GM19467 (cell line): ENCODE measurements at regions not wholly inside any gene's neighbourhood (a gene's known extent, or its start where the extent isn't known, plus 50 kb on each side); places are given as distances from the start of the nearest gene placed in this dataset.

ENCODE experiments used
- ATAC-seq: cut with Tn5 transposase; IDR thresholded peaks from one replicate; pipeline ENCODE4 v1.9.1; 2021; ENCODE audit warnings: mild to moderate bottlenecking, moderate library complexity; ENCODE audit not compliant: unreplicated experiment

DNA sequence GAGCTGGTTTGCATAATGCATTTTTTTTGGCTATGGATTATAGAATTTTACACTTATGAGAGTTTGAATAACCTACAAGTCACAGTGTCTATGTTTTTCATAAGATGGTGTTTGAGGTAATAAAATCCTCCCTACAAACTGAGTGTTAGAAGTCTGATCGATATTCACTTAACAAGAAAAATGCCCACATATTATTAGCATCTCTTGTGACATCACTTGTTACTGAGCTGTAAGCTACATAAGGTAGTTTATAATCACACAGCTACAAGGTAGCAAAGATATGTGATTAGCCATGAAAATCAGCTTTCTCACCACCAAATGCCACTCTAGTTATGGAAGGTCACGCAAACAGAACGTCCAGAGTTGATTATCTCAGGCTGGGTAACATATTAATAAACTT is 669.6 kb downstream of the PCDH18 start:
- no peak for ATAC-seq

- no peak for ATAC-seq
These were observed 671.2 kb downstream of the PCDH18 start for GRCh38 chr4:136861091-136861490.

- ATAC-seq: no peak
These were observed 673.4 kb downstream of the PCDH18 start for GRCh38 chr4:136858903-136859302.

GRCh38 chr4:136855886-136856285 is 676.4 kb downstream of the PCDH18 start:
- ATAC-seq: no peak

- ATAC-seq: no peak
These were observed 681.8 kb downstream of the PCDH18 start for GRCh38 chr4:136850446-136850845.

GRCh38 chr4:136847881-136848621 is 684.2 kb downstream of the PCDH18 start:
- no peak for ATAC-seq

GRCh38 chr4:136841526-136841925 is 690.8 kb downstream of the PCDH18 start:
- ATAC-seq: no peak

DNA sequence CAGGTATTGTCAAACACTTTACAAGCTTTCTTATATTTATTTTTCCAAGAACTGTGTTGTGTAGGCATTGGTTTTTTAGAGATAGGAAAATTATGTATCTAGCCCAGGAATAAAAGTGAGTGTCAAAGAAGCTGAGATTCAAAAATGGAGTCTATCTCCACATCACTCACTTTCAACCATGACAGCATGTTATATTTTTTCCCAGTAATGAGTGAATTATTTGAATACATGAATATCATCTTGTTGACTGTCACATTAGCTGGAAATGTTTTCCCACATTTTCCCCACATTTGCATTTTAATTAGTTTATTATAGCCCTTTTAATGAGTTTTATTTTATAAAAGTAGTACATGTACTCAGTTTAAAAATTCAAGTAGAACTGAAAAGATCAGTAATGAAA is 693.7 kb downstream of the PCDH18 start:
- no peak for ATAC-seq

GRCh38 chr4:136831553-136831952 is 700.7 kb downstream of the PCDH18 start:
- no peak for ATAC-seq

DNA sequence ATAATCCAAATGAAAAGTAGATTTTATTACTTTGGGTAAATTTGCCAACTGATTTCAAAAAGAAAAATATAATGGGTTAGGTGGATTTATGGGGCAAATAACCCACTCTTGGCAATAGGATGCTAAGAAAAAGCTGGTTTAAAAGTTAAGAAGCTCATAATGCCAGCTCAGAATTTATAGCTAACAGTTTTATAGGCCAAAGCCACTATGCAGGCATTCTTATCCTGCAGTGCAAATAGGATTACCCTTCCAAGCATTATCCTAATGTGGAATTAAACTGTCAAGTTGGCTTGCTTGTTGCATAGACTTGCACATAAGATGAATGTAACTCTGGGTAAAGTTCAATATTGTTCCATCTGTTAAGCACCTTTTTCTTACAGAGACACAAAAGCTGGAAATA is 703.0 kb downstream of the PCDH18 start:
- no peak for ATAC-seq

GRCh38 chr4:136823020-136823419 is 709.3 kb downstream of the PCDH18 start:
- no peak for ATAC-seq

- ATAC-seq: no peak
These were observed 713.4 kb downstream of the PCDH18 start for GRCh38 chr4:136818811-136819330.

DNA sequence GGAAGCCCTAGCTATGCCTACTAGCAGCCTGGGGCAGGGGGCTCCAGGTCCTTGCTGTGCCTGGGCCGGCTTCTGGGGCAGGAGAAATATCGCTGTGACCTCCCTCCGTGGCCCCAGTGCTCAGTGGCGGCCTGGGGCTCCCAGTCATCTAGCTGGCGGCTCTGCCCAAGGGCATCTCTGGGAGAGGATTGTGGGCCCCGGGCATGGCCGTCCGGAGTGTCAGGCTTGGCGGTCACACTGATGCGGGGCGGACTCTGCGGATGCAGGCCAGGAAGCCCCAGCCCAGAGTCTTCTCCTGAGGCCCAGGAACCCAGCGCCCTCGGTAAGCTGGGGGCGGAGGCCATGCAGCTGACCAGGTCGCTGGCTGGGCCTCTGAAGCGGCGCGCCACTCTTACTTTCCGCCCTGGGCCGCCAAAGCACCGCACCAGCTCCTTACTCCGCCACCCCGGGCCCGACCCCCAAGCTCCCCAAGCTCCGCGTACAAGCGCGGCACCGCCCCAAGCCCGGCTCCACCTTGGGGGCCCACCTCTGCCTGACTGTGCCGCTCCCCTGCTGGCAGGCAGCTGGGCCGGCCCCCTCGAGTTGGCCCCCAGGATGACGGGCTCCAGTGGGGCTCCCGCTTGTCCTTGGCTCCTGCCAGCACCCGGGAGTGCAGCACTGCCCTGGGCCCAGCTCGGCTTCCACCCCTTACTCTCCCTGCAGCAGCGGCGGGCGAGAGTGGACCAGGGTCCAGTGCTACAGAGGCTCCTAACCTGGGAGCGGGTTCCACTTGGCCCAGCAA is 720.0 kb downstream of the PCDH18 start:
- ATAC-seq: no peak

- no peak for ATAC-seq
These were observed 720.7 kb downstream of the PCDH18 start for GRCh38 chr4:136811496-136812077.

GRCh38 chr4:136810626-136811025 is 721.7 kb downstream of the PCDH18 start:
- ATAC-seq: no peak

DNA sequence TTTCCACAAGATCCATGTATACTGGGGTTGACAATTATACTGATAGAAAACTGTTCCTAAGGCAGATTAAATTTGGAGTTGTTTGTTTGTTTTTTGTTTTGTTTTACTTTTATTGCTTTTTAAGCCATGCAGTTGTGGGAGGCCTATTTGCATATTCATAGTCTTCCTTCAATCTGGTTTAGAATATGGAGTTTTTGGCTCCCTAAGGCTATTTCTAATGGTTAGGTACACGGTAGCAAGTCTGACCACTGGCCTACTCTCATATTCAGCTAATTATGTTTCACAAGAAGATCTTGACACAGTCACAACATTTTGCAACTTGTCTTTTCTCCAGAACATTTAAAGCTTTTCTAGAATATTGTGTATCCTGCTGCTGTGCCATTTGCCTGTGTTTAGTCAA is 725.5 kb downstream of the PCDH18 start:
- no peak for ATAC-seq

GRCh38 chr4:136805617-136806016 is 726.7 kb downstream of the PCDH18 start:
- ATAC-seq: no peak

DNA sequence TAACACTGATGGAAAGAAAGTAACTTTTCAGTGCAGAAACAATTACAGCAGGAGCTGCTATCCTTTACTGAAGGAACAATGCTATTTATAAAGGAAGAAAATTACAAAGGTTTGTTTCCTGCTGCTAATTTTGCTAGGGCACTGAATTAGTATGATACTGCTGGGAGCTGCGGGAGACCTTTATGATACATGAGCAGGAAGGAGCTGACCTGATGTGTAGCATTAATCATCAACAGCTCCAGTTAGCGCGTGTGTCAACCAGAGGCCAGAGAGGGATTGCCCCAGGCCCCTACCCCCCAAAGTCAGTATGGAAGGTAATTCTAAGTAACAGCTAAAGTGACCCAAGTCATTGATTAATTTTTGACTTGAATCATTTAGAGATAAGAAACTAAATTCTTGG is 728.9 kb downstream of the PCDH18 start:
- ATAC-seq: no peak

GRCh38 chr4:136800248-136800647 is 732.0 kb downstream of the PCDH18 start:
- no peak for ATAC-seq

- ATAC-seq: no peak
These were observed 735.3 kb downstream of the PCDH18 start for GRCh38 chr4:136796953-136797352.

GRCh38 chr4:136793848-136794247 is 738.4 kb downstream of the PCDH18 start:
- no peak for ATAC-seq

GRCh38 chr4:136784326-136784725 is 748.0 kb downstream of the PCDH18 start:
- no peak for ATAC-seq
